H1 (cell line): ENCODE measurements at regions not wholly inside any gene's neighbourhood (a gene's known extent, or its start where the extent isn't known, plus 50 kb on each side); places are given as distances from the start of the nearest gene placed in this dataset.

Source experiments
- CTCF ChIA-PET: fragments of 300-600 bp; sonication (Branson Sonifier 250); formaldehyde crosslinking; loops from one replicate; lab custom pipeline; 2021; ENCODE audit not compliant: partially characterized antibody; lab: Charles Lee
- POLR2A ChIA-PET: fragments of 300-600 bp; sonication (Branson Sonifier 250); formaldehyde crosslinking; loops from one replicate; lab custom pipeline; 2021; ENCODE audit warnings: inconsistent platforms; ENCODE audit not compliant: partially characterized antibody; lab: Charles Lee
- DNase-seq, 2 experiments: peaks; one replicate each; pipeline versions ENCODE4 v3.0.0 to v3.0.0-alpha.2; 2010 to 2022; ENCODE audit warnings: low spot score in 2 of 2, low read depth in 1 of 2, mixed read lengths in 1 of 2
- FAIRE-seq: peaks from 2 replicates; lab custom pipeline; 2011; peaks lifted over from hg19 to GRCh38; lab: Jason Lieb, UNC
- H2AFZ ChIP-seq: 2 replicates; pipeline ENCODE4 v1.8.1; 2012; ENCODE audit warnings: low read length, inconsistent platforms
- H2AK5ac ChIP-seq: 2 replicates; pipeline ENCODE4 v1.6.1; 2013; ENCODE audit warnings: low read depth, low read length
- H2BK120ac ChIP-seq: replicated peaks from 2 replicates; pipeline ENCODE3; 2013; ENCODE audit warnings: low read depth, low read length, inconsistent platforms
- H2BK12ac ChIP-seq: 2 replicates; pipeline ENCODE4 v1.6.1; 2013; ENCODE audit warnings: low read depth, low read length
- H2BK15ac ChIP-seq: 2 replicates; pipeline ENCODE4 v1.6.1; 2013; ENCODE audit warnings: low read length
- H2BK20ac ChIP-seq: 2 replicates; pipeline ENCODE4 v1.6.1; 2013; ENCODE audit warnings: low read length
- H2BK5ac ChIP-seq: 2 replicates; pipeline ENCODE4 v1.6.1; 2013; ENCODE audit warnings: low read depth, low read length
- H3K14ac ChIP-seq: 2 replicates; pipeline ENCODE4 v1.6.1; 2013; ENCODE audit warnings: inconsistent platforms; ENCODE audit not compliant: insufficient read length
- H3K18ac ChIP-seq: 2 replicates; pipeline ENCODE4 v1.6.1; 2013; ENCODE audit warnings: low read length; ENCODE audit errors: extremely low read depth
- H3K23ac ChIP-seq: 2 replicates; pipeline ENCODE4 v1.6.1; 2013; ENCODE audit warnings: inconsistent platforms; ENCODE audit not compliant: insufficient read length
- H3K23me2 ChIP-seq: 2 replicates; pipeline ENCODE4 v1.6.1; 2013; ENCODE audit warnings: low read depth, low read length
- H3K27ac ChIP-seq: 2 replicates; pipeline ENCODE4 v1.6.1; 2011; ENCODE audit warnings: low read depth, low read length, inconsistent platforms
- H3K27me3 ChIP-seq, 4 experiments: replicated peaks in 1 of 4; 1 replicate in 1 of 4; 2 replicates in 3 of 4; pipeline versions ENCODE4 v1.6.1 to v1.8.1; 2011 to 2013; ENCODE audit warnings: low read length in 3 of 4, mild to moderate bottlenecking in 3 of 4, inconsistent platforms in 2 of 4, mixed read lengths in 2 of 4, moderate library complexity in 1 of 4; ENCODE audit not compliant: control insufficient read depth in 3 of 4, insufficient read depth in 3 of 4; ENCODE audit errors: extremely low read depth in 1 of 4
- H3K36me3 ChIP-seq, 4 experiments: 2 replicates each; pipeline versions ENCODE4 v1.6.1 to v1.8.1; 2011 to 2013; ENCODE audit warnings: mild to moderate bottlenecking in 4 of 4, low read length in 3 of 4, moderate library complexity in 2 of 4, control low read depth in 1 of 4, inconsistent platforms in 1 of 4; ENCODE audit not compliant: insufficient read depth in 4 of 4, control insufficient read depth in 2 of 4
- H3K4ac ChIP-seq: replicated peaks from 2 replicates; pipeline ENCODE3; 2013; ENCODE audit warnings: low read length, low read depth, mixed read lengths, inconsistent platforms; ENCODE audit not compliant: insufficient read length
- H3K4me1 ChIP-seq, 4 experiments: replicated peaks in 1 of 4; 1 replicate in 1 of 4; 2 replicates in 3 of 4; pipeline versions ENCODE4 v1.6.1 to v1.8.1; 2011 to 2013; ENCODE audit warnings: low read length in 3 of 4, inconsistent platforms in 2 of 4, mixed read lengths in 1 of 4; ENCODE audit not compliant: insufficient read depth in 4 of 4, control insufficient read depth in 3 of 4
- H3K4me2 ChIP-seq, 2 experiments: 2 replicates each; pipeline versions ENCODE4 v1.6.1 to v1.8.1; 2011 to 2013; ENCODE audit warnings: low read depth in 2 of 2, low read length in 2 of 2, control low read depth in 1 of 2, inconsistent platforms in 1 of 2, mild to moderate bottlenecking in 1 of 2; ENCODE audit not compliant: insufficient read depth in 1 of 2
- H3K4me3 ChIP-seq, 4 experiments: fragments of 200-600, 300-600 bp in 1 of 4; sonication (generic), shearing (Covaris generic), sonication (Bioruptor Twin) in 1 of 4; 2 replicates each; pipeline versions ENCODE4 v1.5.1 to v1.8.1; 2011 to 2016; ENCODE audit warnings: low read length in 4 of 4, low read depth in 3 of 4, control low read depth in 2 of 4, inconsistent platforms in 2 of 4, mild to moderate bottlenecking in 2 of 4, mixed read lengths in 1 of 4, moderate library complexity in 1 of 4; ENCODE audit not compliant: insufficient read depth in 2 of 4; ENCODE audit errors: extremely low read depth in 1 of 4
- H3K56ac ChIP-seq: replicated peaks from 2 replicates; pipeline ENCODE3; 2013; ENCODE audit warnings: low read depth, mild to moderate bottlenecking, mixed read lengths, low read length, inconsistent platforms; ENCODE audit not compliant: insufficient read length
- H3K79me1 ChIP-seq: 2 replicates; pipeline ENCODE4 v1.6.1; 2013; ENCODE audit warnings: low read depth, low read length, control low read depth
- H3K79me2 ChIP-seq, 2 experiments: 2 replicates each; pipeline versions ENCODE4 v1.6.1 to v1.8.1; 2012 to 2013; ENCODE audit warnings: low read length in 2 of 2, mild to moderate bottlenecking in 2 of 2, inconsistent platforms in 1 of 2; ENCODE audit not compliant: insufficient read depth in 2 of 2, control insufficient read depth in 1 of 2
- H3K9ac ChIP-seq, 4 experiments: replicated peaks in 1 of 4; 1 replicate in 1 of 4; 2 replicates in 3 of 4; pipeline versions ENCODE4 v1.6.1 to v1.8.1; 2011 to 2013; ENCODE audit warnings: low read depth in 3 of 4, low read length in 3 of 4, control low read depth in 2 of 4, mild to moderate bottlenecking in 2 of 4, moderate library complexity in 2 of 4, inconsistent platforms in 1 of 4; ENCODE audit errors: extremely low read depth in 1 of 4
- H3K9me3 ChIP-seq, 2 experiments: 2 replicates each; pipeline versions ENCODE4 v1.6.1 to v1.8.1; 2012 to 2013; ENCODE audit warnings: mild to moderate bottlenecking in 2 of 2, moderate library complexity in 2 of 2, control low read depth in 1 of 2, inconsistent platforms in 1 of 2, low read depth in 1 of 2, low read length in 1 of 2, mixed read lengths in 1 of 2; ENCODE audit not compliant: insufficient read depth in 2 of 2
- H4K20me1 ChIP-seq, 2 experiments: replicated peaks in 1 of 2; 2 replicates each; pipeline versions ENCODE3 to v1.8.1; 2011 to 2013; ENCODE audit warnings: inconsistent platforms in 2 of 2, low read length in 2 of 2, mild to moderate bottlenecking in 1 of 2; ENCODE audit not compliant: insufficient read depth in 2 of 2, control insufficient read depth in 1 of 2
- H4K5ac ChIP-seq: 2 replicates; pipeline ENCODE4 v1.6.1; 2013; ENCODE audit warnings: low read length, low read depth, mixed read lengths, inconsistent platforms; ENCODE audit not compliant: insufficient read length
- H4K8ac ChIP-seq: 2 replicates; pipeline ENCODE4 v1.8.0; 2013; ENCODE audit warnings: mild to moderate bottlenecking, moderate library complexity, low read length, inconsistent platforms; ENCODE audit not compliant: insufficient read depth; ENCODE audit errors: extremely low read depth
- H4K91ac ChIP-seq: replicated peaks from 2 replicates; pipeline ENCODE3; 2013; ENCODE audit warnings: low read length, mixed read lengths, inconsistent platforms; ENCODE audit not compliant: insufficient read length
- CHD1 ChIP-seq: IDR thresholded peaks from 2 replicates; pipeline ENCODE4 v1.6.1; 2012; ENCODE audit warnings: low read depth, low read length, improper control_type of control experiment
- GABPA ChIP-seq: IDR thresholded peaks from 2 replicates; pipeline ENCODE4 v1.6.1; 2011; ENCODE audit warnings: mild to moderate bottlenecking, low read length, moderate library complexity, borderline replicate concordance; ENCODE audit not compliant: insufficient read depth
- SIN3A ChIP-seq, 2 experiments: IDR thresholded peaks in 1 of 2; conservative IDR thresholded peaks in 1 of 2; 2 replicates each; pipeline ENCODE4 v1.6.1; 2011 to 2012; ENCODE audit warnings: low read length in 2 of 2, improper control_type of control experiment in 1 of 2, low read depth in 1 of 2, mild to moderate bottlenecking in 1 of 2
- SRF ChIP-seq: IDR thresholded peaks from 2 replicates; pipeline ENCODE4 v1.6.1; 2011; ENCODE audit warnings: mild to moderate bottlenecking, low read depth, low read length, moderate library complexity
- TAF1 ChIP-seq: IDR thresholded peaks from 2 replicates; pipeline ENCODE4 v1.6.1; 2011; ENCODE audit warnings: mild to moderate bottlenecking, low read depth, low read length
- YY1 ChIP-seq: IDR thresholded peaks from 2 replicates; pipeline ENCODE4 v1.6.1; 2011; ENCODE audit warnings: low read depth, mild to moderate bottlenecking, low read length
- WGBS, 2 experiments: shearing (Covaris generic) in 1 of 2; methylation state at CpG; one replicate each; pipeline versions ENCODE4 v1.1.6 to v1.1.7; 2013 to 2015; ENCODE audit warnings: low lambda C conversion rate in 2 of 2, mixed read lengths in 2 of 2, inconsistent platforms in 1 of 2, low coverage in 1 of 2, missing lambda C conversion rate in 1 of 2; ENCODE audit not compliant: insufficient replicate concordance in 2 of 2, insufficient coverage in 1 of 2, insufficient read length in 1 of 2; ENCODE audit errors: extremely low coverage in 1 of 2, missing lambda C conversion rate in 1 of 2; 5-methylcytosine and 5-hydroxymethylcytosine counted together

DNA sequence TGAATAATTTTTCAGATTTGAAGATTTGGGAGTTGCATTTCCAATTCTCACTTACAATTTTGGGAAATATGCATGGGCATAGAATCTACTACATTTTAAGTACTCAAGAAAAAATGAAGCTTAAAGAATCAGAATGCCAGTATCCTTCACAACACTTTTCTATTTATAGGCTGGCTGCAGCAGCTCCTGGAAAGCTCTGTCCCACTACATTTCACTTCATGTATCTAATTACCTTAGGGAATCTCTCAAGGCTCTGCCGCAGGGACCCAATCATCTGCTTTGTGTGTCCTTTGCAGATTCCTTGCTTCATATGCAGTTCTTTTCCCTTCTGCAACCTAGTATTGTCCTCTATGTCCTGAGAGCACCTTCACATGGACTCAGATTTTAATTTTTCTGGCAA is 102.9 kb downstream of the NUP35 start:
- Histone ChIP-seq H2AK5ac (no peak overlapping the region), H3K4me2 (no peak overlapping the region), H2AFZ (no peak overlapping the region), H4K8ac (no peak overlapping the region), H3K4me3 (no peak overlapping the region), H3K9ac (no peak overlapping the region), H3K4ac (no peak overlapping the region), H2BK120ac (no peak overlapping the region), H3K79me1 (no peaks in the 10 kb centered on the region), H4K91ac (no peak overlapping the region), H3K36me3 (no peaks in the 10 kb centered on the region), H2BK12ac (no peak overlapping the region), H3K9me3 (no peaks in the 10 kb centered on the region), H2BK20ac (no peak overlapping the region), H3K23ac (no peak overlapping the region), H4K20me1 (no peaks in the 10 kb centered on the region), H3K27ac (no peak overlapping the region), H3K4me1 (peaks cover 0 to 3% (median 0%) of the 10 kb centered on the region in 4 experiments; a peak in 1 of 7 replicates), H2BK5ac (no peak overlapping the region), H3K56ac (no peak overlapping the region), H4K5ac (no peak overlapping the region), H3K27me3 (no peaks in the 10 kb centered on the region), H3K79me2 (no peaks in the 10 kb centered on the region), H2BK15ac (no peak overlapping the region), H3K14ac (no peak overlapping the region), H3K18ac (no peak overlapping the region), H3K23me2 (no peaks in the 10 kb centered on the region)
- no peak for DNase-seq
- TF ChIP-seq GABPA: no peak
- TF ChIP-seq TAF1: no peak
- TF ChIP-seq SIN3A (conservative IDR thresholded peaks at IDR 0.05 in 1 of 2, IDR thresholded peaks at IDR 0.05 in 1 of 2; ENCODE audit: low read depth in 1 of 2, low read length in 2 of 2): no peak
- no peak for TF ChIP-seq SRF
- no peak for TF ChIP-seq CHD1
- TF ChIP-seq YY1: no peak
- 89% methylated on average over 1 of the region's 1 CpG; no CpG with 5 or more reads in 1 of the 2 experiments for whole genome bisulfite sequencing, 2 experiments
- no peak for FAIRE-seq
- CTCF ChIA-PET: no interaction called here
- POLR2A ChIA-PET: no interaction called here
